ENCODE measurements at regions not wholly inside any gene's neighbourhood (a gene's known extent, or its start where the extent isn't known, plus 50 kb on each side); places are given as distances from the start of the nearest gene placed in this dataset.

DNA sequence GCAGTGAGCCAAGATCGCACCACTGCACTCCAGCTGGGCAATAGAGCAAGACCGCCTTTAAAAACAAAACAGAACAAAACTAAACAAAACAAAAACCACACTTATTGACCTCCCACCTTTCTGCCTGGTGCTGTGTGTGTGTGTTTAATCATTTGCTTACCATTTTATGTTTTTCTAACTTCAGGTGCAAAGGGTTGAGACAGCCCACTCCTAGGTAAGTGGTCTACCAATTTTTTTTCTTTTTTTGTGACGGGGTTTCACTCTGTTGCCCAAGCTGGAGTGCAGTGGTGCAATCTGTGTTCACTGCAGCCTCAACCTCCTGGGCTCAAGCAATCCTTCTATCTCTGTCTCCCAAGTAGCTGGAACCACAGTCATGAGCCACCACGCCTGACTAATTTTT, 65.8 kb downstream of the SALL1 start:
- TF ChIP-seq, protein P1, sequence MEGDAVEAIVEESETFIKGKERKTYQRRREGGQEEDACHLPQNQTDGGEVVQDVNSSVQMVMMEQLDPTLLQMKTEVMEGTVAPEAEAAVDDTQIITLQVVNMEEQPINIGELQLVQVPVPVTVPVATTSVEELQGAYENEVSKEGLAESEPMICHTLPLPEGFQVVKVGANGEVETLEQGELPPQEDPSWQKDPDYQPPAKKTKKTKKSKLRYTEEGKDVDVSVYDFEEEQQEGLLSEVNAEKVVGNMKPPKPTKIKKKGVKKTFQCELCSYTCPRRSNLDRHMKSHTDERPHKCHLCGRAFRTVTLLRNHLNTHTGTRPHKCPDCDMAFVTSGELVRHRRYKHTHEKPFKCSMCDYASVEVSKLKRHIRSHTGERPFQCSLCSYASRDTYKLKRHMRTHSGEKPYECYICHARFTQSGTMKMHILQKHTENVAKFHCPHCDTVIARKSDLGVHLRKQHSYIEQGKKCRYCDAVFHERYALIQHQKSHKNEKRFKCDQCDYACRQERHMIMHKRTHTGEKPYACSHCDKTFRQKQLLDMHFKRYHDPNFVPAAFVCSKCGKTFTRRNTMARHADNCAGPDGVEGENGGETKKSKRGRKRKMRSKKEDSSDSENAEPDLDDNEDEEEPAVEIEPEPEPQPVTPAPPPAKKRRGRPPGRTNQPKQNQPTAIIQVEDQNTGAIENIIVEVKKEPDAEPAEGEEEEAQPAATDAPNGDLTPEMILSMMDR (conservative IDR thresholded peaks at IDR 0.05; ENCODE audit: low read depth, low read length): no peak
- TF ChIP-seq EZH2phosphoT487 (IDR thresholded peaks at IDR 0.05; ENCODE audit: borderline replicate concordance, low read length): no peak

Measured in PC-3 (cell line).